OCI-LY3 (cell line): ENCODE measurements at regions not wholly inside any gene's neighbourhood (a gene's known extent, or its start where the extent isn't known, plus 50 kb on each side); places are given as distances from the start of the nearest gene placed in this dataset.

Source experiments
- H2AFZ ChIP-seq: fragments of 200-600, 300-600 bp; shearing (Covaris generic); 2 replicates; pipeline ENCODE4 v1.6.0; 2014; ENCODE audit warnings: antibody characterized with exemption, low read depth, low read length
- H3K27ac ChIP-seq: fragments of 200-600, 300-600 bp; sonication (generic); 2 replicates; pipeline ENCODE4 v1.5.1; 2014; ENCODE audit warnings: mild to moderate bottlenecking, low read length, moderate library complexity, mixed read lengths
- H3K27me3 ChIP-seq: fragments of 200-600, 300-600 bp; sonication (generic); 2 replicates; pipeline ENCODE4 v1.6.1; 2014; ENCODE audit warnings: low read depth, low read length, mixed read lengths
- H3K36me3 ChIP-seq: fragments of 200-600, 300-600 bp; sonication (generic); replicated peaks from 2 replicates; pipeline ENCODE3; 2014; ENCODE audit warnings: low read depth, low read length, mixed read lengths
- H3K4me1 ChIP-seq: fragments of 300-600, 200-600 bp; sonication (generic); 2 replicates; pipeline ENCODE4 v1.6.1; 2014; ENCODE audit warnings: low read length, mixed read lengths
- H3K4me2 ChIP-seq: fragments of 200-600, 300-600 bp; sonication (generic); 2 replicates; pipeline ENCODE4 v1.6.1; 2014; ENCODE audit warnings: low read length, mixed read lengths
- H3K4me3 ChIP-seq: fragments of 300-600, 200-600 bp; sonication (generic); 2 replicates; pipeline ENCODE4 v1.5.1; 2014; ENCODE audit warnings: antibody characterized with exemption, mild to moderate bottlenecking, low read length, moderate library complexity
- H3K79me2 ChIP-seq: fragments of 300-600, 200-600 bp; shearing (Covaris generic); 2 replicates; pipeline ENCODE4 v1.6.1; 2014; ENCODE audit warnings: mild to moderate bottlenecking, low read length, mixed read lengths
- H3K9ac ChIP-seq: fragments of 300-600, 200-600 bp; shearing (Covaris generic); 2 replicates; pipeline ENCODE4 v1.6.0; 2014; ENCODE audit warnings: mild to moderate bottlenecking, low read length, moderate library complexity
- H3K9me3 ChIP-seq: fragments of 200-600, 300-600 bp; shearing (Covaris generic); 2 replicates; pipeline ENCODE4 v1.6.1; 2014; ENCODE audit warnings: low read length, mixed read lengths; ENCODE audit not compliant: insufficient read depth
- H4K20me1 ChIP-seq: fragments of 200-600, 300-600 bp; sonication (generic); 2 replicates; pipeline ENCODE4 v1.6.1; 2016; ENCODE audit warnings: low read length, mixed read lengths; ENCODE audit not compliant: insufficient read depth
- CTCF ChIP-seq: fragments of 200-600, 300-600 bp; sonication (generic); IDR thresholded peaks from 2 replicates; pipeline ENCODE4 v1.5.1; 2014; ENCODE audit warnings: antibody characterized with exemption, low read length, low read depth
- EZH2phosphoT487 ChIP-seq: fragments of 200-600 bp; shearing (Covaris generic); IDR thresholded peaks from 2 replicates; pipeline ENCODE4 v1.6.1; 2018; ENCODE audit warnings: antibody characterized with exemption, mixed run types, low read depth

- H3K9ac ChIP-seq = no peak overlapping the region
- no peak overlapping the region for H3K4me3 ChIP-seq
- no peak overlapping the region for H3K27ac ChIP-seq
- H3K4me1 ChIP-seq = no peaks in the 10 kb centered on the region
- no peak overlapping the region for H3K4me2 ChIP-seq
- no peak overlapping the region for H2AFZ ChIP-seq
- H4K20me1 ChIP-seq = no peaks in the 10 kb centered on the region
- no peaks in the 10 kb centered on the region for H3K27me3 ChIP-seq
- no peaks in the 10 kb centered on the region for H3K9me3 ChIP-seq
- no peaks in the 10 kb centered on the region for H3K79me2 ChIP-seq
- TF ChIP-seq CTCF (no peak), EZH2phosphoT487 (no peak)
- no peaks in the 10 kb centered on the region for H3K36me3 ChIP-seq
These were observed 630.1 kb upstream of the EPHA5 start for GRCh38 chr4:66300336-66300934.

GRCh38 chr4:66298569-66298968 is 628.3 kb upstream of the EPHA5 start:
- no peaks in the 10 kb centered on the region for H4K20me1 ChIP-seq
- H3K27ac ChIP-seq = no peak overlapping the region
- no peak overlapping the region for H3K4me3 ChIP-seq
- TF ChIP-seq CTCF (no peak), EZH2phosphoT487 (no peak)
- no peaks in the 10 kb centered on the region for H3K27me3 ChIP-seq
- H3K9me3 ChIP-seq = no peaks in the 10 kb centered on the region
- no peaks in the 10 kb centered on the region for H3K36me3 ChIP-seq
- H3K9ac ChIP-seq = no peak overlapping the region
- H2AFZ ChIP-seq = no peak overlapping the region; the same call in 1 of the 2 replicates
- no peaks in the 10 kb centered on the region for H3K4me1 ChIP-seq
- no peak overlapping the region for H3K4me2 ChIP-seq
- no peaks in the 10 kb centered on the region for H3K79me2 ChIP-seq

- no peaks in the 10 kb centered on the region for H3K4me1 ChIP-seq
- H3K36me3 ChIP-seq = no peaks in the 10 kb centered on the region
- H3K4me3 ChIP-seq = no peak overlapping the region
- no peaks in the 10 kb centered on the region for H4K20me1 ChIP-seq
- H3K27me3 ChIP-seq = no peaks in the 10 kb centered on the region
- H3K9me3 ChIP-seq = no peaks in the 10 kb centered on the region
- H2AFZ ChIP-seq = no peak overlapping the region
- no peaks in the 10 kb centered on the region for H3K79me2 ChIP-seq
- TF ChIP-seq EZH2phosphoT487 (no peak), CTCF (no peak)
- H3K27ac ChIP-seq = no peak overlapping the region
- H3K9ac ChIP-seq = no peak overlapping the region
- no peak overlapping the region for H3K4me2 ChIP-seq
These were observed 627.4 kb upstream of the EPHA5 start for GRCh38 chr4:66297703-66298102.

- no peak overlapping the region for H3K4me2 ChIP-seq
- H3K4me3 ChIP-seq = no peak overlapping the region
- no peaks in the 10 kb centered on the region for H3K4me1 ChIP-seq
- H3K9ac ChIP-seq = no peak overlapping the region
- H3K27ac ChIP-seq = no peak overlapping the region
- H3K9me3 ChIP-seq = no peaks in the 10 kb centered on the region
- TF ChIP-seq CTCF (no peak), EZH2phosphoT487 (no peak)
- no peaks in the 10 kb centered on the region for H3K36me3 ChIP-seq
- no peaks in the 10 kb centered on the region for H3K27me3 ChIP-seq
- no peaks in the 10 kb centered on the region for H4K20me1 ChIP-seq
- H3K79me2 ChIP-seq = no peaks in the 10 kb centered on the region
- H2AFZ ChIP-seq = no peak overlapping the region
These were observed 624.3 kb upstream of the EPHA5 start for GRCh38 chr4:66294638-66295037.
